AG09319 (cell line): ENCODE measurements at regions not wholly inside any gene's neighbourhood (a gene's known extent, or its start where the extent isn't known, plus 50 kb on each side); places are given as distances from the start of the nearest gene placed in this dataset.

ENCODE experiments used
- DNase-seq: peaks from one replicate; pipeline ENCODE4 v3.0.0-alpha.2; 2010; ENCODE audit warnings: low read depth; ENCODE audit errors: extremely low read depth
- TF ChIP-seq, protein P1 (sequence below): IDR thresholded peaks from 2 replicates; pipeline ENCODE4 v1.5.1; 2011; ENCODE audit warnings: low read depth, mild to moderate bottlenecking, inconsistent platforms, low read length, moderate library complexity

DNA sequence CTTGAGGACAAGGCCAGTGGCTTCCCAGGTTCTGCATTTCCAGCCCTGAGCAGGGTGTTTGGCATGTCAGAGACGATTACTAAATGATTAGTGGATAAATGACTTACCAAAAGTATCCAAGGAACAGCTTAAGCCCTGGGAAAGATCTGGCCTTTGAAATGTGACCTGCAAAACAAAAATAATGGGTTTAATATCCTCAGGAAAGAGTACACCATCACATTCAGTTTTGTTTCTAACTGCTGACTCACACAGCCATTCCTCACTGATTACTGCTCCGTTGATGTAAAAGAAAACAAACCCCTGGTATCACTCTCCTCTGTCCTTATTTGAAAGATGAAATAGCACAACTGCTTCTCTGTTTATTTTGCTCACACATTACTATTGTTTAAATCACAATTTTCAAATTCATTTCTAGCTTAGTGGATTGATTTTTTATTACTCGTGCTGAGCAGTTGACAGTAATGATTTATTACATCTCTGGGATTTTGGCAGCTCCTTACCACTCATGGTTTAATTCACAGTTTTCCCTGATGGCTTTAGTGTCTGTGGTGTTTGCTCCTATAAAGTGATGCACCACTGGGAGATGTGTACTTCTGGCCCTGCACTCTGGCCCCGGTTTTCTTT lies 117.0 kb downstream of the CBLL2 start:
- TF ChIP-seq, protein P1, sequence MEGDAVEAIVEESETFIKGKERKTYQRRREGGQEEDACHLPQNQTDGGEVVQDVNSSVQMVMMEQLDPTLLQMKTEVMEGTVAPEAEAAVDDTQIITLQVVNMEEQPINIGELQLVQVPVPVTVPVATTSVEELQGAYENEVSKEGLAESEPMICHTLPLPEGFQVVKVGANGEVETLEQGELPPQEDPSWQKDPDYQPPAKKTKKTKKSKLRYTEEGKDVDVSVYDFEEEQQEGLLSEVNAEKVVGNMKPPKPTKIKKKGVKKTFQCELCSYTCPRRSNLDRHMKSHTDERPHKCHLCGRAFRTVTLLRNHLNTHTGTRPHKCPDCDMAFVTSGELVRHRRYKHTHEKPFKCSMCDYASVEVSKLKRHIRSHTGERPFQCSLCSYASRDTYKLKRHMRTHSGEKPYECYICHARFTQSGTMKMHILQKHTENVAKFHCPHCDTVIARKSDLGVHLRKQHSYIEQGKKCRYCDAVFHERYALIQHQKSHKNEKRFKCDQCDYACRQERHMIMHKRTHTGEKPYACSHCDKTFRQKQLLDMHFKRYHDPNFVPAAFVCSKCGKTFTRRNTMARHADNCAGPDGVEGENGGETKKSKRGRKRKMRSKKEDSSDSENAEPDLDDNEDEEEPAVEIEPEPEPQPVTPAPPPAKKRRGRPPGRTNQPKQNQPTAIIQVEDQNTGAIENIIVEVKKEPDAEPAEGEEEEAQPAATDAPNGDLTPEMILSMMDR, result no peak
- DNase-seq, result peak; percentile 47

DNA sequence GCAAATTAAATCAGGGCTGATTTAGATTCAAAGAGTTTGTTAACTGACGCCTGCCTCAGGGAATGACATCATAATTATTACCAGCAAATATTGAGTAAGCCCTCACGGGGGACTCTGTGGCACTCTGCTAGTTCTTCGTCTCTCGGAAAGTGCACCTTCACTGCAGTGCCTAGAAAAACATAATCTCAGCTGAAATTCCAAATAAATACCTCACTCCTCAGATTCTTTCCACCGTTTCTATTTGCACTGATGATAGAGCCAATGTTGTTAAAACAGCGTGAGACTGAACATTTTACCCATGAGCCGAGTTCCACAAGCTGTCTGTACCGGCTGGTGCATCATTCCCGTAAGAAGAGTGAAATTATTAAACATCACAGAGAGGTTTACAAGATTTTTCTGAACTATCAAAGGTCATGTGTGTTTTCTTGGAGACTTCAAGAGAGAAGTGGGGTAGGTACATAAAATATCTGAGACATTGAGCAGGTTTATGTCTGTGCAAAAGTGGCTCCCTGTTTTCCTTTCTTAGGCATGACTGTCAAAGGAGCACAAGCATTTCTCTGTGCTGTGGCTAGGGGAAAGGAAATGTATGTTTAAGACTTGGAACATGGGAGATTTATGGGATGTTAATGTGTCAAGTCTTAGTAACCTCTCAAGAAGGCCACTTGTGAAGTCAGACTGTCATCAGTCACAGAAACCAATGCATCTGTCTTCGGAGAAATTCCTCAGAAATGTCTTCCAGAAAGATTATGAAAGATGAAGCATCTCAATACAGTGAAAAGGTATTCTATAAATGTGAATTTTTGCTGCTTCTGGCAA lies 119.6 kb downstream of the CBLL2 start:
- TF ChIP-seq, protein P1, result no peak
- no peak for DNase-seq

- no peak for DNase-seq
- TF ChIP-seq, protein P1, result no peak
Measured at GRCh38 chrX:22395372-22395771, 122.7 kb downstream of the CBLL2 start.

DNA sequence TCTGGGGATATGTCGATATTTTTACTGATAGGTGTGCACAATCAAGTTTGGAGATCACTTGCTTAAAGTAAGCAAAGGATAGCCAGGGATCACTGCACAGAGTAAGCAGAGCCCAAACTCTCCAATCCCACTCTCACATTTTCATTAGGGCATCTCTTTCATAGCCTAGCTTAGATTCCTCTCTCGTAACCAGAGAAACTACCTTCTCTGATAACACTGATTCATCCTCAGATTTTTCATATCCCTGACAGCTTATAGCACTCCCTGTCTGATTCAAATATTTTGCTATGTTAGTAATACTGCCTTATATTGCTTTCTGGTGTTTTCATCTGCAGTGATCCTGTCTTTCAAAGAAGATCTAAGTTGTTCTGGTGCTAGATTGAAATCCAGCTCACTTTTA lies 123.7 kb downstream of the CBLL2 start:
- TF ChIP-seq, protein P1, result no peak
- DNase-seq, result no peak

DNA sequence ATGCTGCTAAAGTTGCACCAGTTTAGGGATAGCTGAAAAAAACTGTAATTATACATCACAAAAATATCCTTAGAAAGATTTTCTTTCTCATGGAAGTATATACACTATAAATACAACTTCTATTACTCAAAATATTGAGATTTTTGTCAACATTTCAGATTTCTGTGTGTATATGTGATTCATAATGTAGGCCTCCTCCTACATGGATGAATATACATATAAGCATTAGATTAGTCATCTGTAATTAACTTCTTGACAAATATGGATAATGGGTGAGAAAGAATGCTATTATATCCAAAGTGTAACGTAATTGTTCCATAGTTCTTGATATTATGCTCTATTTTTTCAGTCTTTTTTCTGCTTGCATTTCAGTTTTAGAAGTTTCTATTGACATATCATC lies 124.9 kb downstream of the CBLL2 start:
- TF ChIP-seq, protein P1, result no peak
- no peak for DNase-seq

DNA sequence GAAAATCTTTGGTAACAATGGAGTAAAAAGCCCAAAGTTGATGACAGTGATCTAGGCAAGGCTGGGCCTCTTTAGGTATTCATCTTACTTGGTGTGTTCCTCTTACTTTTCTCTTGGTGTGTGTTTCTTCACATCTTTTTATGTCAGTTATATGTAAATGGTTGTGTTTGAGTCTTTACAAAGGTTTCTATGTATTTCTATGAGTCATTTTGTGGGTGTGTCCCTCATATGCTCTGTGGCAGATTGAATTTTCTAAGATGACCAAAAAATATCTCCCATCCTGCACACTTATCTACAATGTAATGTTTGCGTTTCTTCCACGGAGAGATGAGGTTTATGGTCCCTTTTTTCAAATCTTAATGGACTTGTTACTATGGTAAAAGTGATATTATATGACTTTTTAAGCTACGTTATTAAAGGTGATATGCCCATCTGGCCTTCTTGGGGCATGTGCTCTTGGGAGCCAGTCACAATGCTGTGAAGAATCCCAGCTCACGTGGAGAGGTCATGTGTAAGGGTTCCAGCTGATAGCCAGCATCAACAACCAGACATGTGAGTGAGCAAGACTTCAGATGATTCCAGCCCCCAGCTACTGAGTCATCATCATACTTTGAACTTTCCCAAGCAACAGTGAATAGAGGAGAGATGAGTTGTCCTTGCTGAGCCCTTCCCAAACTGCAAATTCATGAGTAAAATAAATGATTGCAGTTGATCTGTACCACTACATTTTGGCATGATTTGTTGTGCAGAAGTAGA lies 126.9 kb downstream of the CBLL2 start:
- TF ChIP-seq, protein P1, result no peak
- DNase-seq, result no peak

GRCh38 chrX:22404297-22404696 lies 131.6 kb downstream of the CBLL2 start:
- DNase-seq, result no peak
- TF ChIP-seq, protein P1, result no peak
